HG03280 (cell line): ENCODE measurements at regions not wholly inside any gene's neighbourhood (a gene's known extent, or its start where the extent isn't known, plus 50 kb on each side); places are given as distances from the start of the nearest gene placed in this dataset.

Experiments used
- ATAC-seq: cut with Tn5 transposase; IDR thresholded peaks from one replicate; pipeline ENCODE4 v1.9.1; 2021; ENCODE audit warnings: mild to moderate bottlenecking, moderate library complexity; ENCODE audit not compliant: unreplicated experiment

DNA sequence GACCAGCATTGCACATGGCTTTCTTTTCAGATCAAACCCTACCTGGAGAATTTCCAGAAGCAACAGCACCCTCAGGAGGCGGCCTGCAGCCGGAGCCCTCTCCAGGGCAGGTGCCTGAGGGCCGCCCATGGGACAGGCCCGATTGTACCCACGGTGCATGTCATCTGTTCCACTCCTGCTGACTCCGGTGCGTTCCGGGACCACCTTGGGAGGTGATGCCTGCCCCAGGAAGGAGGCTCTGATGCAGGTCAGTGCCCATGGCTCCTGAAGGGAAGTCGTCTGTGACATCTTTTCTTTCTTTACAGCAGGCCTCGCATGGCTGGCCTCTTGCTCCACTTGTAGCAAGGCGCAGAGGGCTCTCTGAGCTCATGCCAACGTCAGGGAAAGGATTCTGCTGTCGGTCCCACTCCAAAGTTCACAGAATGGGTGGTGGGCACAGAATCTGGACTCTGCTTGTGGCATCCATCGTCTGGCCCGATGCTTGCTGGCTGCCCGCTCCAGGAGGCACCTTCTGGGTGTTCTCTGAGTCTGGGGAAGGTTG is 160.7 kb upstream of the RTL1 start:
- ATAC-seq: no peak

DNA sequence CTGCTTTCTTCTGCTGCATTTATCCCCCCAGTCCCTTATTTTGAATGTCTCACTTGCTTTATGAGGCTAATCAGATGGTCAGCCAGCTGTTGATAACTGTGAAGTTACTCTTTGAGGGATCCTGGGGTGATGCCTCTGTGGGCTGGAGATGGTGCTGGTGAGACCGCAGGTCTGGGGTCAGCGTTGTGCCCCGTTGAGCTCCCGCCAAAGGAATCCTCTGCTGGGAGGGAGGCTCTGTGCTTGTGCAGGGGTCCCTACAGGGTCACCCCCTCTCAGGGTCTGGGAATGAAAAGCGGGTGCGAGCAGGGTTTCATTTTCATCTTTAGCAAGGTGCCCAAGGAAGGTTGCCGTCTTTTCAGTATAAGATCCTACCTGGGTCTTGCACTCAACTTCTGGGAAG is 161.2 kb upstream of the RTL1 start:
- no peak for ATAC-seq

DNA sequence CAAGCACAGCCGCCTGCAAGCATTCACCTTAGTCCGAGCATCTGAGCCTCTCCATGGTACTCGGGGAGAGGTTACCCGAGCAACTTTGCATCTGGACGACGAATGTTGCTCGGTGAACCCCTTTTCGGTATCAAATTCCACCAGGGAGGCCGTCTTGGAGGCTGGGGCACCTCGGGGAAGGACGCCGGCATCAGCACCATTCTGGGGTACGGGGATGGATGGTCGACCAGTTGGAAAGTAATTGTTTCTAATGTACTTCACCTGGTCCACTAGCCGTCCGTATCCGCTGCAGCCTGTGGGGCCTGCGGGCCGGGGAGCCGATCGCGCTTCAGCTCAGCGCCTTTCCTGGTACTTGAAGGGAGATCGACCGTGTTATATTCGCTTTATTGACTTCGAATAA is 161.7 kb upstream of the RTL1 start:
- no peak for ATAC-seq

DNA sequence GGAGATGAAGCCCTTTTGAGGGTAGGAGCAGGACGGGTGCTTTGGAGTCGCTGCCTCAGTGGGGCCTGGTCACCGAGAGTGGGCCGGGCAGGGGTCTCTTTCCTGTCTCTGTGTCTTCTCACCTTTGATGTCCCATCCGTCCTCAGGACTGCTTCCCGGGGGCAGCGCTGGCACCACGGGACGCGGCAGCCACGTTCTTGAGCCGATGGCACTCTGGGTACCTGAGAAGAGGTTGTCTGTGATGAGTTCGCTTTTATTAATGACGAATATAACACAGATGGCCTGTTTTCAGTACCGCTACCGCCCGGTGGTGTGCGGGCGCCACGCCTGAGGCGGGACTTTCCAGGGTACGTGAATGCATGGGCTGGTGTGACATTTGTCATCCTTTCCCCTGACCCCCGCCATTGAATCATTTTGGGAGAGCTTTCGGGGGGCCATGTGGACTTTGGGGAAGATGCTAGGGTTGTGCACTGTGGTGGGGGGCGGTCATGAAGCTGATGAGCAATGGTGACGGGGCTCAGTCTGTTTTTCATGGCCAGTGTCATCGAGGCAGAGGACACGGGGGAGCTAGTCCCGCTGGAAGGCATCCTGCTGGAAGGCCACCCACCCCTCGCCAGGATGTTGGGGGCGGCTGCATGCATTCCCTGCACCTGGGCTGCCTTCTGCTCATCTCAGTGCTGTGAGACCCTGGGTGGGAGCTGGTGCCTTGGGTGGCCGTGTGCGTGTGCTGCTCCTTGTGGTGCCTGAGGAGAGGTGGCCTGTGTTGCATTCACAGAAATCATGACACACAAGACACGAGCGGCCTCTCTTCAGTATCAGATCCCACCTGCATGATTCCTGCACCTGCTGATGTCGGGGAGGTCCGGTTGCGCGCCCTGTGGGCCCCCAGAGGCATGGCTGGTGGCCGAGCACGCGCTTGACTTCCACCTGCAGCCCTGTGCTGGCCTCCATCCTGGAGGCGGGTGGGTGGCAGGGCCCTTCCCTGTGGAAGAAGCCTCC is 162.5 kb upstream of the RTL1 start:
- no peak for ATAC-seq

DNA sequence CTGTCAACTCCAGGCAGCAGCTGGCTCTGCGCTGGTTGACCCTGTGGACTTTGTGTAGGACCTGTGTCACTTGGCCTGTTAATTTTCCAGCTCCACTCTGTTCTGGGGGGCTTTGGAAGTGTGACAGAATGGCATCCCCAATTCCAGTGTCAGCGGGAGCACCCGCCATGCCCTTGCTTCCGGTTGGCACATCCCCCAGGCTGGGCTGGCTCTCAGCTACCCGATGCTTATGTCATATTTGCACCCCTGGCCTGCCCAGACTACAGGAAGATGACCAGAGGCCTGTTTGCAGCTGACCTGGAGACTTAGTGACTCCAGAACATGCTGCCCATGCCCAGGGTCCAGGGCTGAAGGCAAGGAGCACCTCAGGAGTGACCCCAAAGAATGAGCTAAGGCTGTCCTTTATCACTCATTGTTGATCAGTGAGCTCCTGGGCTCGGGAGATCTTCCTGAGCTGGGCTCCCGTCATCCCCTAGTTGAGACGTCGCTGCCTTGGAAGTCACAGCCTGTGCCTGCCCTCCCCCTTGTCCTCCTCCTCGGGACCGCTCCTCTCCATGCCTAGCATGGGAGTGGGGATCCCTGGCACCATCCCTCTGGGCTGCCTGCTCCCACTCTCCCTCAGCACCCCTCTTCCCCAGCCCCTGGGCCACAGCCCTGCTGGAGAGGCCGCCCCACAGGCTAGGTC is 163.4 kb upstream of the RTL1 start:
- ATAC-seq: no peak

DNA sequence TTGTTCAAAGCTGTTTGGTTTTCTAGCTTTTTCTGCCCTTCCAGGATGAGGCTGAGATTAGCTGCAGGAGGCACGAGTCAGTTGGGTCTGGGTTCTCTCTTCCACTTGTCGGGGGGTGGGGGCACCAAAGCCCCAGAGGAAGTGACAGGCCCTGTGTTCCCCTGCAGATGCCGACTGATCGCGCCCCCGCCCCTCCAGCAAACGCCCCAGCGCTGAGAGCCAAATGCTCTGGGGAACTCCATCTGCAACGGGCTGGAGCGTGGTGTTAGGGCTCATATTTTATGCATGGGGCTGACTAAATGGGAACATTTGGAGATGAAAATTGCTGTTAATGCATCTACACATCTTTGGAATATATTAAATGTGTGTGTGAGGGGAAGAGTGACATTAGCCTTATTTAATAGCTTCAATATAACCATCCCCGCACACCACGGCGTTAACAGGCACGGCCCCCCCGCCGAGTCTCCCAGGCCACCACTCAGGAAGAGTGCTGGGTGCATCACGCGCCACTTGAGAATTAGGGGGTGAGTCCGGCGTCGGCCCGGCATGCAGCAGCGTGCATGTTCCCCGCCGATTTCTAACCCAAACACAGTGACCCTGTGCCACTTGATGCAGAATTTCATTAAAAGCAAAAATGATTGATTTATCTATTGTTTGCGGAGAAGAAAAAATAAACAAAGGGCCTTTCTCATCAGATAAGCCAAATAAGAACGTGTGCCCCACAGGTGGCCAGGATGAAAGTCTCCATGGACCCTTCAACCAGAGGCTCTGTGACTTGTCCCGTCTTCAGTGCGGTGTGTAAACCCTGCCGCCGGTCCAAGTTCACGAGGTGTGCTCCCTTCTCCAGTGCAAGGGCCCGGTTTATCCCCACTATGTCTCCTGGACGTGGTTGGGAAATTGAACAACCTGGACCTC is 165.0 kb upstream of the RTL1 start:
- no peak for ATAC-seq

DNA sequence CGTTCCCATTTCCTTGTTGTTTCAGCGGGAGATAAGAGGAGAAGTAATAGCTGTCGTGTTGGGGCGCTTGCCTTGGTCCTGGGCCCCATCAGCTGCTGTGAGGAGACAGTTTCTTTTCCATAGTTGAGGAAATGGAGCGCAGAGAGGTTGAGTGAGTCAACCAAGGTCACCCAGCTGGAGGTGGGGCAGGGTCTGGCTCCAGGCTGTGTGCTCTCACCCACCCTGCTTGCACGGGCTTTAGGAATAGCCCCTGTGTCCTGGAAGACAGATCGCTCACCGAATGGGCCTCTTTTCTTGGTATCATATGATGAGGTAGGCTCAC is 165.7 kb upstream of the RTL1 start:
- no peak for ATAC-seq

DNA sequence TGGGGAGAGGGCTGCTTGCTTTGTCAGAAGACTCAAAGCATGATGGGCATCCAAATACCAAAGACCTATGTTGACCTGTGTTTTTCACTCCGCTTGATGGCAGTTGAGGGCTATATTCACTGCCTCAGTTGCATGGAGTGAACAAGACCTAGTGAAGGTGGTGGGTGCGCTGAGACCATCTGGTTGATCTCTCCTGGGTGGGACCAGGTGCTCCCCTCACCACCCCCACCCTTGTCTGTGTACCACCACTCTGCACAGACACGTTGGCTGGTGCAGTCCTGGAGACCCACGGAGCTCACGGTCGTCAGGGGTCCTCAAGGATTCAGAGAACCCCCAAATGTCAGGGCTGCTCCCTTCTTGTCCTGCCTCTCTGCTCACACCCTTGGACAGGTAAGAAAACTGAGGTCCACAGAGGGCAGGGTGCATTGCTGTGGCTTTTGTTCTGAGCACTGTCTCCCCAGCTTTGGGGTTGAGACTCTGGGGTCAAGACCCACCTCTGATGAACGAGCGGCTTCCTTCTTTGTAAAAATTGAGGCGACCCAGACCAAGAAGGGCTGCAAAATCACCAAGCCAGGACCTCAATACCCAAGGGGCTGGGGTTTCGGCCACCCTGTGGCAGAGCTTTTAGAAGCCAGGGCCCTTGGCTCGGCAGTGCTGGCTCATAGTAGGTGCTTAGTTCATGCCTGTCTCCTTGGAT is 166.3 kb upstream of the RTL1 start:
- no peak for ATAC-seq

DNA sequence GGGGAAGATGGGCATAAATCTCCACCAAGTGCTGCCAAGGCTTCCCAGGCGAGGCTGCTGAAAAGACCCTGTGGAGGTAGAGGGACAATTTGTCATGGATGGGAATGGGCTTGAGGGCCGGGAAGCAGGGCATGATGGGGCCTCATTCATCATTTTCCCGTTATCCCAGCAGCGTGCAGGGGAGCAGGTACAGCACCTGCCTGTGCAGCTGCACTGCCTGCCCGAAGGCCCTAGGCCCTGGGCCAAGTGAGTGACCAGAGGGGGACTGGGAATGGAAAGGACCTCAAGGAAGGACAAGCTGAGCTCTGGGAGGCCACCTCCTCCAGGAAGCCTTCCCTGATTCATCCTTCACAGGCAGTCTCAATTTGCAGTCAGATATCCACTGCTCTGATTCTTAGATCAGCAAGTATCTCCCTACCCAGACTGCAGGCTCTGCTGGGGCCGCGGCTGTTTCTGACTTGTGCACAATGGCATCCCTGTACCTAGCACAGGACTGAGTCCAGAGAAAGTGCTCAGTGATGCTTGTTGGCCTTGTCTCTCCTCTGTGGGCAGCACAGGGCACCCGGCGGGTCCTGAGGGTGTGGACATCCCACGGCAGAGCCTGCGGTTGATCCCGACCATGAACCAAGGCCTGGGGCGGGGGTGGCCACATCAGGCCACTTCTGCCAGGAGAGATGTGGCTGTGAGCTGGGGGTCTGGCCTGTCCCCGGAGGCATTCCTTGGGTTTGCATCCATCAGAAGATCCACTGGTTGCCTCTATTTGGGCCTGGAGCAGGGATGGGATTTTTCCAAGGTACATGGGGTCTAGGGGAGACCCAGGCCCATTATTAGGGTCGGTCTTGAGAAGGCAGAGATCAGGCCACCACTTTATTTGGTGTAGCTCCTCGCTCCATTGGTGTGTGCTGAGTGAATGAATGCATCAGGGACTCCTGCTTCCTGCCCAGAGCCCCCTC is 167.3 kb upstream of the RTL1 start:
- ATAC-seq: no peak

DNA sequence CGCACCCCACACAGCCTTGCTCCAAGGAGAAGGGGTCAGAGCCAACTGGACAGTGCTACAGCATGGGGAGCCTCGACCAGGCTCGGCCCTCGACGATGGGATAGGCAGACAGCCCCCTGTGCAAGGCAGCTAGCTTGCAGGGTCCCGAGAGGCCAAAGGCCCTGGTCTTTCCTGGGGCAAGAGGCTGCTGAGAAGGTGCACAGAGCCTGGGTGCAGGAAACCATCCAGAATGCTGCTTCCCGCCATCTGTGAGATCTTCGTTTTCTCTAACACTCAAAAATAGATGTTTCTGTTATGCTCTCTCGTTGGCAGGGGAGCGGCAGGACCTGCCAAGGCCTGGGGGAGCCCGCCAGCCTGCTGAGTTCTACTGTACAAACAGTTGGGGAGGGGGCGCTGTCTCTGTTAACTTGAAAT is 168.0 kb upstream of the RTL1 start:
- ATAC-seq: no peak

DNA sequence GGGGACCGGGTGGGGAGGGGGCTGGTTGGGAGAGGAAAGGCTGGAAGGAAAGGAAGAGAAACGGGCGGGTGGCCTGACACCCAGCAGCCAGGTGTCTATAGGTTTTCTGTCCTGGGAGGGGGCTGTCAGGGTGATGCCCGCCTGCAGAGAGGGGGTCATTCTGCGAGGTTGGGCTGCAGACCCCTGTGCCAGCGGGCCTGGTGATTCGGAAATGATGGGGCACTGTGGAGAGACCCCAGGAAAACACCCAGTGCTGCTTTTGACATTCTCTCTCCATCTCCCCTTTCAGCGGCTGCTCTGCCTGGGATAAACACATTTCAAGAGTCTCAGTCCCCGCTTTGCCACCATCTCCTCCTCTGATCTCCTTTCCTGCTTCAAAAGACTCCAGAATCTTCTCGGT is 168.5 kb upstream of the RTL1 start:
- no peak for ATAC-seq

DNA sequence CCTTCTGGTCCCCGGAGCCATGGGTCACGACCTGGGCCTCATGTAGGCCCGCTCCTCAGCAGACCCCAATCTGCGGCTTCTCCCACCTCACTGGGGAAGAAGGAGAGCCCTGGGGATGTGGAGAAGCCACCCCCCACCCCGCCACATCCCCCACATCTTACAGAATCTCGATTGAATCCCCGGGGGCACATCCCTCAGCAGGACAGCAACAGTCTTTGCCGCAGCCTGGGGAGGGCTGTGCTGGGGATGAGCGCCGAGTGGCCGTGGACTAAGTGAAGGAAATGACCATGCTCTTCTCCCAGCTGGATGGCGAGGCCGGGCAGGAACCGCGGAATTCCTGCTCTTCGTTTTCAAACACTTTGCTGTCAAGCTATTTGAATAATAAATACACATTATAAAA is 169.0 kb upstream of the RTL1 start:
- no peak for ATAC-seq

DNA sequence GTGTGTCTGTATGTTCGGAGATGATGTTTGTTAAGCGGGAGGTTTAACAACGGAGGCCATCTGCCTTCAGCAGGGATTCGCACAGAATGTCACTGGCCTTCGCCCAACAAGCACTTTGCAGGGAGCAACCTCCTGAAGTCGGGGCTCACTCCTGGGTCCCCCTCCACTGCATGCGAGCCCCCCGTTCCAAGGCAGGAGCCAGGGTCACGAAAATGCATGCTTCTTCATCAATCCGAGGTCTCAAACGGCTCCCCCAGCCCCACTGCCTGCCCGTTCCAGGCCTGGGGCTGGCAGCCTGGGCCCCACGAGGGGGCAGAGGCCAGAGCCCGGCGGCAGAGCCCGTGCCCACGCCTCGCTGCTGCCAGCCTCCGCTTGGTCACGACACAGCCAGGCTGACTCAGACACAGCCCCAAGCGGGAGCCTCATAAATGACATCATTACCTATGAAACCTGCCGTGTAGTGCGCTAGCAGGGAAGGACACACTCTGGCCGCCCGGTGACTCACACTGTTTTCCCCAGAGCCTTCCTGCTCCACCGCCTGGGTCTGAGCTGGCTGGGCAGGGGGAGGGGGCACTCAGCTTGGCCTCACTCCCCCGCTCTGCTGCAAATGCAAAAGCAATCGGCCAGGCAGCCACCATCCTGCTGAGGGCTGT is 169.5 kb upstream of the RTL1 start:
- peak; percentile 73 for ATAC-seq

DNA sequence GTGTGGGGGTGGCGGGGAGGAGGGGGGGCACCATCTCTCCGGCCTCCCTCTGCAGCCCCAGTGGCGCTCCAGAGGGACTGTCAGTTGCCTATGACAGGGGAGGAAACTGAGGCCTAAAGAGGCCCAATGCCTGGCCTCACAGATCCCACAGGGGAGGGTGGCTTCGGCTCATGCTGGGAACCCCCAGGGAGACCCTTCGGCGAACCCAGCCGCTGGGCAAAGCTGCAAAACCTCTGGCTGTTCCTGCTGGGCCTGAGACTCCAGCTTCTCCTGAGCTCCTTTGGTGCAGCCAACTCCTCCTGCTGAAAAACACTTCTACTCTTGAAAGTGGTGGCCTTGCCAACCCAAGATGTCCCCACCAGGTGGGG is 170.1 kb upstream of the RTL1 start:
- ATAC-seq: no peak

DNA sequence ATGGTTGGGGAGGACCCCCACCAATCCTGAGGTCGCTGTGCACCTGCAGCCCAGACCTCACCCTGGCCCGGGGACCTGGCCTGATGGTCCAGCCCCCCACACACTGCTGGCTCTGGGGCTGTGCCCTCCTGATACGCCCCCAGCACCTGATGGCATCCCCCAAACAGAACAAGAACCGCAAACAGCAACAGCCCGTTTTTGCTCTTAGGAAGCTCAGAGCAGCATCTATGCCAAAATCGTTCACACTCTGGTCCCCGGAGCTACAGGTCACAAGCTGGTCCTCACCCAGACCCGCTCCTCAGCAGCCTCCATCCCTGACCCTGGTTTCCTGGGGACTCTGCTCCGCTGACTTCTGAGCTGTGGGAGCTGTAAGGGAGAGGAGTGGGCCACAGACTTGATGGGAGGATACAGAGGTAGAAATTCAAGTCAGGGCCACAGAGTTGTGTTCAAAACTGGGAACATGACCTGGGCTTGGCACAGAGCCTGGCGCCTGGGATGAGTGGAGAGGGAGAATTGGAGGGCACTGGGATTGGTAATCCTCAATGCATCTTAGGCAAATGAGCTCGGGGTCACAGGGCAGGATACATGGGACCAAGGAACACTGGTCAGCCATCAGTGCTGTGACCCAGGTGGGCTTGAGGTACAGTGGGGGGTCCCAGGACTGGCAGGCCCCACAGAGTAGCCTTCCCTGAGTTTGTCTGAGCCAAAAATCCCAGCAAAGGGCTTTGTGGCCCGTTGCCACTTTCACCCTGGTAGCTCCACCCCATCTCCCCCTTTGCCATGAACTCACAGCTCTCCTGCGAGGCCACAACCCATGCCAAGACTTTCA is 170.9 kb upstream of the RTL1 start:
- ATAC-seq: no peak

DNA sequence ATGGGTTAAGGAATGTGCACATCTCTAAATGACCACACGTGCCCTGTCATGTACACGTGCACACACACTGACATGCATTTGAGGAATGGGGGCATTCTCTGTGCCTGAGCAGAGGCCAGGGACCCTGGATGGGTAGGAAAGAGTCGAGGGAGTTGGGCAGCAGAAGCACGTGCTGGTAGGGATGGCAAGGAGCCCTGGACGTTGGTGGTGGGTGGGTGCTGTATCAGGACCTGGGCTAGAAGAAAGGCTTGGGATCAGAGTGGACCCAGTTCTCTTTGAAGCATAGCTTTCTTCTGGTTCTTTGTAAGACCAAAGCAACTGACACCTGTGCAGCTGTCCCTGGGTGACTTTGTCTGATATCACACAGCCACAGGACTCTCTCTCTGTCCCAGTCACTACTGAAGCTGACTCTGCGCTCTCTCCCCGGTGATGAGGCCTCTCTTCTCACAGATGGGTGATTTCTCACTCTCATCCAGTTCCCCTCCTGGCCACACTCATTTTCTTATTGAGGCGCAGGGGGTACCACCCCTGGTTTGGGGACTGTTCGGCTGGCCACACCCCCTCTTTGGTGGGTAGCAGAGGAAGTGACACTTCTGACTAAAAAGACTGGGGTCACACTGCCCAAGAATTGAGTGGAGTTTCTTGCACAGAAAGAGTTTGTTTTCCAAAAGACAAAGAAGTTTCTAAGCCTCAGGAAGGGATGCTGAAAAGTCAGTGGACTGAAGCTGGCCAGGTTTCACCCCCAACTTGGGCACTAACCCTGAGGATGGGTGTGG is 171.7 kb upstream of the RTL1 start:
- no peak for ATAC-seq

DNA sequence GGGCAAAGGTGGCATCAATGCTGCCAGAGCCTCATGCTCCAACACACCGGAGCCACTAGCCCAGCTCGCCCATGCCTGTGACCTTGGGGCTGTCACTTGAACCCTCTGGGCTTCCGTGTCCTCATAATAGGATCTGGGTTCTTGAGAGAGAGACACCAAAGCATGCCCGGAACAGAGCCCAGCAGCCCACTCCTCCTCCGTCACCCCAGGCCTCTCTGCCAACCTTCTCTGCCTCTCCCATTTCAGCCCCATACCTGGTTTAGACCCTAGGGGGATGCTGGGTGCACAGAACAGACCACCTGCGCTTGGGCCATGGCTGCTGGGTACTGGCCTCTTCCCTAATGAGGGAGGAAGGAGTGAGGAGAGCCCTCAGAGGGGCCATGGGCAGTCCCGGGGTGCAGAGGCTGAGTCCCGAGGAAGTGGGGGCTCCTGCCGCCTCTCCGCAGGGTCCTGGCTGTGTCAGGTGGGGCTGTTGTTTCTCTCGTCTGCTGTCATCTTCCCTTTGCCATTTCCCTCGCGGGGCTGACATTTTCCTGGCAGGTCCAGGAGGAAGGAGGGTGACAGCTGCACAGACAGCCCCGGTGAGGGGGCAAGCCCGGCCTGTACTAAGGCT is 172.4 kb upstream of the RTL1 start:
- no peak for ATAC-seq
